Adrenal gland (tissue), 5 donors: ENCODE measurements at regions not wholly inside any gene's neighbourhood (a gene's known extent, or its start where the extent isn't known, plus 50 kb on each side); places are given as distances from the start of the nearest gene placed in this dataset.

Experiments used
- CTCF ChIP-seq, 6 experiments: fragments of 450-650 bp in 4 of 6; fragments of 200-600 bp in 2 of 6; sonication (generic) in 1 of 6; IDR thresholded peaks; 1 replicate in 5 of 6; 2 replicates in 1 of 6; pipeline versions ENCODE4 v1.5.1 to v1.8.0; 2016 to 2021; ENCODE audit warnings: antibody characterized with exemption in 6 of 6, mild to moderate bottlenecking in 2 of 6, moderate library complexity in 1 of 6
- POLR2A ChIP-seq, 2 donors: fragments of 450-650 bp; IDR thresholded peaks; one replicate each; pipeline ENCODE4 v1.6.1; 2017; ENCODE audit warnings: antibody characterized with exemption in 2 of 2, mild to moderate bottlenecking in 2 of 2, moderate library complexity in 1 of 2
- donor health status: DM: no; HTN: no; CAD: no.

GRCh38 chr10:123521076-123521475, 145.1 kb upstream of the GPR26 start:
- TF ChIP-seq CTCF (IDR thresholded peaks at IDR 0.05) (no peak), POLR2A (IDR thresholded peaks at IDR 0.05) (no peak)
